ENCODE measurements at regions not wholly inside any gene's neighbourhood (a gene's known extent, or its start where the extent isn't known, plus 50 kb on each side); places are given as distances from the start of the nearest gene placed in this dataset.

GRCh38 chr2:101568969-101569368, 94.1 kb upstream of the RFX8 start:
- no peaks in the 10 kb centered on the region for H3K36me3 ChIP-seq (ENCODE audit: insufficient read depth, low read length)
- H3K27ac ChIP-seq = no peak overlapping the region
- H3K9me3 ChIP-seq (ENCODE audit: low read depth, low read length) = no peaks in the 10 kb centered on the region
- H3K4me3 ChIP-seq = no peak overlapping the region
- H3K9ac ChIP-seq (ENCODE audit: insufficient read length) = no peak overlapping the region
- TF ChIP-seq FOXP2 (optimal IDR thresholded peaks at IDR 0.05; ENCODE audit: control extremely low read depth, extremely low read length, insufficient read depth) (no peak), EZH2 (IDR thresholded peaks at IDR 0.05) (no peak), POLR2AphosphoS5 (IDR thresholded peaks at IDR 0.05; ENCODE audit: borderline replicate concordance, low read depth, low read length) (no peak)
- DNase-seq (ENCODE audit: low read depth, low spot score) = no peak

- Histone ChIP-seq H3K9ac (ENCODE audit: insufficient read length) (no peak overlapping the region), H3K9me3 (ENCODE audit: low read depth, low read length) (no peaks in the 10 kb centered on the region), H3K4me3 (no peak overlapping the region), H3K27ac (no peak overlapping the region), H3K36me3 (ENCODE audit: insufficient read depth, low read length) (no peaks in the 10 kb centered on the region)
- no peak for TF ChIP-seq EZH2 (IDR thresholded peaks at IDR 0.05)
- no peak for TF ChIP-seq FOXP2 (optimal IDR thresholded peaks at IDR 0.05; ENCODE audit: control extremely low read depth, extremely low read length, insufficient read depth)
- TF ChIP-seq POLR2AphosphoS5 (IDR thresholded peaks at IDR 0.05; ENCODE audit: borderline replicate concordance, low read depth, low read length) = no peak
- DNase-seq (ENCODE audit: low read depth, low spot score) = no peak
Measured at GRCh38 chr2:101566632-101567228, 91.8 kb upstream of the RFX8 start.

- H3K27ac ChIP-seq = no peak overlapping the region
- DNase-seq (ENCODE audit: low read depth, low spot score) = no peak
- TF ChIP-seq EZH2 (IDR thresholded peaks at IDR 0.05) = no peak
- TF ChIP-seq FOXP2 (optimal IDR thresholded peaks at IDR 0.05; ENCODE audit: control extremely low read depth, extremely low read length, insufficient read depth) = no peak
- no peak for TF ChIP-seq POLR2AphosphoS5 (IDR thresholded peaks at IDR 0.05; ENCODE audit: borderline replicate concordance, low read depth, low read length)
- H3K9ac ChIP-seq (ENCODE audit: insufficient read length) = no peak overlapping the region
- H3K4me3 ChIP-seq = no peak overlapping the region
- no peaks in the 10 kb centered on the region for H3K9me3 ChIP-seq (ENCODE audit: low read depth, low read length)
- no peaks in the 10 kb centered on the region for H3K36me3 ChIP-seq (ENCODE audit: insufficient read depth, low read length)
Measured at GRCh38 chr2:101563849-101564248, 88.9 kb upstream of the RFX8 start.

GRCh38 chr2:101560780-101561315, 85.9 kb upstream of the RFX8 start:
- Histone ChIP-seq H3K36me3 (ENCODE audit: insufficient read depth, low read length) (no peaks in the 10 kb centered on the region), H3K9me3 (ENCODE audit: low read depth, low read length) (no peaks in the 10 kb centered on the region), H3K27ac (no peak overlapping the region), H3K9ac (ENCODE audit: insufficient read length) (no peak overlapping the region), H3K4me3 (no peak overlapping the region)
- DNase-seq (ENCODE audit: low read depth, low spot score) = no peak
- TF ChIP-seq FOXP2 (optimal IDR thresholded peaks at IDR 0.05; ENCODE audit: control extremely low read depth, extremely low read length, insufficient read depth) (no peak), POLR2AphosphoS5 (IDR thresholded peaks at IDR 0.05; ENCODE audit: borderline replicate concordance, low read depth, low read length) (no peak), EZH2 (IDR thresholded peaks at IDR 0.05) (no peak)

- no peak for DNase-seq (ENCODE audit: low read depth, low spot score)
- Histone ChIP-seq H3K9me3 (ENCODE audit: low read depth, low read length) (no peaks in the 10 kb centered on the region), H3K36me3 (ENCODE audit: insufficient read depth, low read length) (no peaks in the 10 kb centered on the region), H3K4me3 (no peak overlapping the region), H3K27ac (no peak overlapping the region), H3K9ac (ENCODE audit: insufficient read length) (no peak overlapping the region)
- no peak for TF ChIP-seq EZH2 (IDR thresholded peaks at IDR 0.05)
- no peak for TF ChIP-seq FOXP2 (optimal IDR thresholded peaks at IDR 0.05; ENCODE audit: control extremely low read depth, extremely low read length, insufficient read depth)
- TF ChIP-seq POLR2AphosphoS5 (IDR thresholded peaks at IDR 0.05; ENCODE audit: borderline replicate concordance, low read depth, low read length) = no peak
Measured at GRCh38 chr2:101559551-101559950, 84.6 kb upstream of the RFX8 start.

- H3K36me3 ChIP-seq (ENCODE audit: insufficient read depth, low read length) = no peaks in the 10 kb centered on the region
- no peak for TF ChIP-seq POLR2AphosphoS5 (IDR thresholded peaks at IDR 0.05; ENCODE audit: borderline replicate concordance, low read depth, low read length)
- no peak for TF ChIP-seq FOXP2 (optimal IDR thresholded peaks at IDR 0.05; ENCODE audit: control extremely low read depth, extremely low read length, insufficient read depth)
- TF ChIP-seq EZH2 (IDR thresholded peaks at IDR 0.05) = no peak
- no peaks in the 10 kb centered on the region for H3K9me3 ChIP-seq (ENCODE audit: low read depth, low read length)
- no peak overlapping the region for H3K9ac ChIP-seq (ENCODE audit: insufficient read length)
- H3K27ac ChIP-seq = no peak overlapping the region
- no peak overlapping the region for H3K4me3 ChIP-seq
- no peak for DNase-seq (ENCODE audit: low read depth, low spot score)
Measured at GRCh38 chr2:101558740-101559525, 84.0 kb upstream of the RFX8 start.

GRCh38 chr2:101556033-101556459, 81.1 kb upstream of the RFX8 start:
- TF ChIP-seq POLR2AphosphoS5 (IDR thresholded peaks at IDR 0.05; ENCODE audit: borderline replicate concordance, low read depth, low read length) = no peak
- no peak for TF ChIP-seq EZH2 (IDR thresholded peaks at IDR 0.05)
- no peak for TF ChIP-seq FOXP2 (optimal IDR thresholded peaks at IDR 0.05; ENCODE audit: control extremely low read depth, extremely low read length, insufficient read depth)
- no peak overlapping the region for H3K4me3 ChIP-seq
- no peak for DNase-seq (ENCODE audit: low read depth, low spot score)
- H3K9me3 ChIP-seq (ENCODE audit: low read depth, low read length) = no peaks in the 10 kb centered on the region
- H3K27ac ChIP-seq = no peak overlapping the region
- no peaks in the 10 kb centered on the region for H3K36me3 ChIP-seq (ENCODE audit: insufficient read depth, low read length)
- no peak overlapping the region for H3K9ac ChIP-seq (ENCODE audit: insufficient read length)

- TF ChIP-seq POLR2AphosphoS5 (IDR thresholded peaks at IDR 0.05; ENCODE audit: borderline replicate concordance, low read depth, low read length) (no peak), EZH2 (IDR thresholded peaks at IDR 0.05) (no peak), FOXP2 (optimal IDR thresholded peaks at IDR 0.05; ENCODE audit: control extremely low read depth, extremely low read length, insufficient read depth) (no peak)
- H3K36me3 ChIP-seq (ENCODE audit: insufficient read depth, low read length) = no peaks in the 10 kb centered on the region
- no peaks in the 10 kb centered on the region for H3K9me3 ChIP-seq (ENCODE audit: low read depth, low read length)
- no peak overlapping the region for H3K4me3 ChIP-seq
- no peak for DNase-seq (ENCODE audit: low read depth, low spot score)
- H3K27ac ChIP-seq = no peak overlapping the region
- H3K9ac ChIP-seq (ENCODE audit: insufficient read length) = no peak overlapping the region
Measured at GRCh38 chr2:101551336-101551888, 76.5 kb upstream of the RFX8 start.
